Trophoblast cell (in vitro differentiated cells and primary cell): ENCODE measurements at regions not wholly inside any gene's neighbourhood (a gene's known extent, or its start where the extent isn't known, plus 50 kb on each side); places are given as distances from the start of the nearest gene placed in this dataset.
"Not testable (repeated sequence)": the region's sequence is repeated elsewhere in the genome, so short reads cannot be mapped to it uniquely, and the experiment has no call there.

Experiments used
- DNase-seq, 2 donors: peaks; one replicate each; pipeline ENCODE4 v3.0.0-alpha.2; 2016
- H2AFZ ChIP-seq: 2 replicates; pipeline ENCODE4 v1.6.1; 2013; ENCODE audit warnings: low read length, moderate library complexity, mild to moderate bottlenecking; ENCODE audit not compliant: insufficient read depth, poor library complexity
- H2AK5ac ChIP-seq: 2 replicates; pipeline ENCODE4 v1.6.1; 2013; ENCODE audit warnings: mild to moderate bottlenecking, low read length
- H2BK120ac ChIP-seq: 2 replicates; pipeline ENCODE4 v1.6.1; 2013; ENCODE audit warnings: low read length, mild to moderate bottlenecking, moderate library complexity; ENCODE audit not compliant: insufficient read depth, poor library complexity
- H2BK12ac ChIP-seq: 2 replicates; pipeline ENCODE4 v1.6.1; 2013; ENCODE audit warnings: mild to moderate bottlenecking, low read length, moderate library complexity
- H2BK5ac ChIP-seq: 2 replicates; pipeline ENCODE4 v1.6.1; 2013; ENCODE audit warnings: low read length, low read depth, moderate library complexity, mild to moderate bottlenecking; ENCODE audit not compliant: poor library complexity
- H3K14ac ChIP-seq: 2 replicates; pipeline ENCODE4 v1.6.1; 2013; ENCODE audit warnings: mild to moderate bottlenecking, low read length
- H3K18ac ChIP-seq: 2 replicates; pipeline ENCODE4 v1.6.1; 2013; ENCODE audit warnings: mild to moderate bottlenecking, low read length
- H3K23ac ChIP-seq: 2 replicates; pipeline ENCODE4 v1.6.1; 2013; ENCODE audit warnings: low read length
- H3K27ac ChIP-seq: 2 replicates; pipeline ENCODE4 v1.5.1; 2013; ENCODE audit warnings: low read depth, mild to moderate bottlenecking, inconsistent platforms, low read length, moderate library complexity
- H3K27me3 ChIP-seq: 2 replicates; pipeline ENCODE4 v1.6.1; 2013; ENCODE audit warnings: inconsistent platforms, mild to moderate bottlenecking, low read length, moderate library complexity; ENCODE audit not compliant: insufficient read depth
- H3K36me3 ChIP-seq, 2 experiments: 1 replicate in 1 of 2; 2 replicates in 1 of 2; pipeline ENCODE4 v1.6.1; 2013; ENCODE audit warnings: low read length in 2 of 2, mild to moderate bottlenecking in 2 of 2, moderate library complexity in 1 of 2; ENCODE audit not compliant: insufficient read depth in 2 of 2, control insufficient read depth in 1 of 2
- H3K4ac ChIP-seq: 2 replicates; pipeline ENCODE4 v1.6.1; 2013; ENCODE audit warnings: low read depth, mild to moderate bottlenecking, low read length, moderate library complexity
- H3K4me1 ChIP-seq, 2 experiments: 1 replicate in 1 of 2; 2 replicates in 1 of 2; pipeline ENCODE4 v1.6.1; 2013; ENCODE audit warnings: low read length in 2 of 2, mild to moderate bottlenecking in 2 of 2, moderate library complexity in 1 of 2; ENCODE audit not compliant: insufficient read depth in 2 of 2, control insufficient read depth in 1 of 2
- H3K4me2 ChIP-seq: 2 replicates; pipeline ENCODE4 v1.6.1; 2013; ENCODE audit warnings: inconsistent platforms, mild to moderate bottlenecking, low read length, moderate library complexity
- H3K4me3 ChIP-seq: 2 replicates; pipeline ENCODE4 v1.5.1; 2013; ENCODE audit warnings: mild to moderate bottlenecking, low read depth, low read length, inconsistent platforms
- H3K79me1 ChIP-seq: one replicate; pipeline ENCODE4 v1.6.1; 2013; ENCODE audit warnings: low read length
- H3K79me2 ChIP-seq: 2 replicates; pipeline ENCODE4 v1.6.1; 2013; ENCODE audit warnings: low read length, mild to moderate bottlenecking; ENCODE audit not compliant: control insufficient read depth, insufficient read depth, poor library complexity
- H3K9ac ChIP-seq: 2 replicates; pipeline ENCODE4 v1.6.1; 2013; ENCODE audit warnings: mild to moderate bottlenecking, low read length
- H3K9me3 ChIP-seq: 2 replicates; pipeline ENCODE4 v1.6.1; 2013; ENCODE audit warnings: low read depth, mild to moderate bottlenecking, control low read depth, inconsistent platforms, low read length; ENCODE audit not compliant: insufficient read depth
- H4K12ac ChIP-seq: 2 replicates; pipeline ENCODE4 v1.6.1; 2013; ENCODE audit warnings: low read depth, mild to moderate bottlenecking, low read length, moderate library complexity
- H4K8ac ChIP-seq: 2 replicates; pipeline ENCODE4 v1.6.1; 2013; ENCODE audit warnings: low read depth, mild to moderate bottlenecking, low read length, moderate library complexity
- H4K91ac ChIP-seq: one replicate; pipeline ENCODE4 v1.6.1; 2013; ENCODE audit warnings: low read depth, mild to moderate bottlenecking, low read length, moderate library complexity
- WGBS: extraction: QIAGEN DNeasy Blood & Tissue Kit; methylation state at CpG from one replicate; pipeline ENCODE4 v1.1.7; 2013; ENCODE audit warnings: missing lambda C conversion rate; ENCODE audit not compliant: insufficient read length, insufficient coverage; ENCODE audit errors: extremely low coverage; 5-methylcytosine and 5-hydroxymethylcytosine counted together

GRCh38 chr2:18949871-18950270 is 360.5 kb upstream of the NT5C1B start:
- H3K4ac ChIP-seq = no peak overlapping the region
- no peak overlapping the region for H4K12ac ChIP-seq
- no peak overlapping the region for H2BK5ac ChIP-seq
- H3K14ac ChIP-seq = no peak overlapping the region
- no peaks in the 10 kb centered on the region for H3K36me3 ChIP-seq
- H3K4me3 ChIP-seq = no peak overlapping the region
- H3K79me1 ChIP-seq = no peaks in the 10 kb centered on the region
- no peak overlapping the region for H3K9ac ChIP-seq
- H3K4me1 ChIP-seq = no peaks in the 10 kb centered on the region
- no peak for DNase-seq
- H4K91ac ChIP-seq = no peak overlapping the region
- no peak overlapping the region for H2AK5ac ChIP-seq
- no peak overlapping the region for H3K23ac ChIP-seq
- H3K79me2 ChIP-seq = no peaks in the 10 kb centered on the region
- no peak overlapping the region for H3K27ac ChIP-seq
- H3K4me2 ChIP-seq = no peak overlapping the region
- no peak overlapping the region for H2BK12ac ChIP-seq
- no peak overlapping the region for H3K18ac ChIP-seq
- no peaks in the 10 kb centered on the region for H3K9me3 ChIP-seq
- H3K27me3 ChIP-seq = no peaks in the 10 kb centered on the region
- no peak overlapping the region for H2AFZ ChIP-seq
- WGBS = no CpG with 5 or more reads among the region's 4 CpGs
- no peak overlapping the region for H4K8ac ChIP-seq
- no peak overlapping the region for H2BK120ac ChIP-seq

DNA sequence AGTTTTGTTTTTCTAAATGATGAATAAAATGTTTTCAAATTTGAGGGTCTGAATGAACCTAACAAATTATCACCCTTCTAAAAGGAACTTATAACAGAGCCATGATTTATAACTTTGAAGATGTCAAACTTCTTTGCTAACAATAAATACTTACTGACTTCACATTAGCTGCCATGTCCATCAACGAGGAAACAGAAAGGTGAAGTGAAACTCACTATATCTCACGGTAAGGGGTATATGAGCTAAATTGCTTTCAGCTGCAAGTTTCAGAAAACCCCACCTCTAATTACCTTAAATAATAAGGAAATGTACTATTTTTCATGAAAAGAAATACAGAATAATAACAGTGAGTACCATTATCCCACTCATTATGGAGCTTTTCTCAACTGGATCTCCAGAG is 350.8 kb upstream of the NT5C1B start:
- no peak overlapping the region for H4K12ac ChIP-seq
- H3K23ac ChIP-seq = no peak overlapping the region
- no peaks in the 10 kb centered on the region for H3K79me2 ChIP-seq
- H3K4me1 ChIP-seq = no peaks in the 10 kb centered on the region
- DNase-seq = no peak
- H3K14ac ChIP-seq = no peak overlapping the region
- H3K9me3 ChIP-seq = no peaks in the 10 kb centered on the region
- no peaks in the 10 kb centered on the region for H3K79me1 ChIP-seq
- no peak overlapping the region for H3K27ac ChIP-seq
- no peak overlapping the region for H2BK12ac ChIP-seq
- no peak overlapping the region for H2AK5ac ChIP-seq
- H3K18ac ChIP-seq = no peak overlapping the region
- no peak overlapping the region for H2BK5ac ChIP-seq
- no peak overlapping the region for H4K8ac ChIP-seq
- H3K4me3 ChIP-seq = no peak overlapping the region
- H3K4ac ChIP-seq = no peak overlapping the region
- H3K4me2 ChIP-seq = no peak overlapping the region
- WGBS = no CpG with 5 or more reads among the region's 2 CpGs
- H3K27me3 ChIP-seq = no peaks in the 10 kb centered on the region
- H2BK120ac ChIP-seq = no peak overlapping the region
- H2AFZ ChIP-seq = no peak overlapping the region
- no peak overlapping the region for H4K91ac ChIP-seq
- no peak overlapping the region for H3K9ac ChIP-seq
- no peaks in the 10 kb centered on the region for H3K36me3 ChIP-seq

- not testable (repeated sequence) for H3K18ac ChIP-seq, H3K27me3 ChIP-seq, H3K4me2 ChIP-seq, H3K79me1 ChIP-seq, H2BK5ac ChIP-seq, H4K8ac ChIP-seq, H2BK120ac ChIP-seq, H2AK5ac ChIP-seq, H3K4ac ChIP-seq, H3K79me2 ChIP-seq, DNase-seq, H3K4me3 ChIP-seq, H2BK12ac ChIP-seq, H3K27ac ChIP-seq, H3K23ac ChIP-seq, H4K91ac ChIP-seq, H3K9ac ChIP-seq, H3K4me1 ChIP-seq, H4K12ac ChIP-seq, H2AFZ ChIP-seq, H3K9me3 ChIP-seq, H3K14ac ChIP-seq, H3K36me3 ChIP-seq
- no CpG with 5 or more reads among the region's 5 CpGs for WGBS
These were observed 350.4 kb upstream of the NT5C1B start for GRCh38 chr2:18939740-18940139.

- Histone ChIP-seq H3K79me1 (no peaks in the 10 kb centered on the region), H4K91ac (no peak overlapping the region), H2BK5ac (no peak overlapping the region), H2AK5ac (no peak overlapping the region), H3K14ac (no peak overlapping the region), H4K8ac (no peak overlapping the region), H3K18ac (no peak overlapping the region), H3K79me2 (no peaks in the 10 kb centered on the region), H3K4me1 (peaks cover 0 to 3% of the 10 kb centered on the region in 2 experiments), H3K27ac (no peak overlapping the region), H3K9ac (no peak overlapping the region), H4K12ac (no peak overlapping the region), H3K23ac (no peak overlapping the region), H2BK12ac (no peak overlapping the region), H3K4me3 (no peak overlapping the region), H3K27me3 (no peaks in the 10 kb centered on the region), H2BK120ac (no peak overlapping the region), H3K9me3 (no peaks in the 10 kb centered on the region), H3K36me3 (no peaks in the 10 kb centered on the region), H3K4ac (no peak overlapping the region), H3K4me2 (no peak overlapping the region), H2AFZ (no peak overlapping the region)
- DNase-seq = no peak
- no CpG with 5 or more reads among the region's 1 CpG for WGBS
These were observed 345.5 kb upstream of the NT5C1B start for GRCh38 chr2:18934886-18935285.
